Neuron (in vitro differentiated cells): ENCODE measurements at regions not wholly inside any gene's neighbourhood (a gene's known extent, or its start where the extent isn't known, plus 50 kb on each side); places are given as distances from the start of the nearest gene placed in this dataset.
"Not testable (repeated sequence)": the region's sequence is repeated elsewhere in the genome, so short reads cannot be mapped to it uniquely, and the experiment has no call there.

Experiments
- H2AFZ ChIP-seq: one replicate; pipeline ENCODE4 v1.6.1; 2013; ENCODE audit warnings: low read depth, mild to moderate bottlenecking, inconsistent platforms, low read length, moderate library complexity
- H3K27me3 ChIP-seq: one replicate; pipeline ENCODE4 v1.6.1; 2013; ENCODE audit warnings: low read length; ENCODE audit not compliant: insufficient read depth
- H3K36me3 ChIP-seq: one replicate; pipeline ENCODE4 v1.6.1; 2013; ENCODE audit warnings: low read length; ENCODE audit not compliant: insufficient read depth
- H3K4me1 ChIP-seq: one replicate; pipeline ENCODE4 v1.6.1; 2013; ENCODE audit warnings: low read length; ENCODE audit not compliant: insufficient read depth
- H3K4me3 ChIP-seq: 2 replicates; pipeline ENCODE4 v1.5.1; 2013; ENCODE audit warnings: mild to moderate bottlenecking, low read length, moderate library complexity
- H3K9me3 ChIP-seq: one replicate; pipeline ENCODE4 v1.6.1; 2013; ENCODE audit warnings: low read length

GRCh38 chr13:111668451-111668850 is 348.0 kb downstream of the TEX29 start:
- Histone ChIP-seq H2AFZ (no peak overlapping the region), H3K4me3 (no peak overlapping the region), H3K36me3 (no peaks in the 10 kb centered on the region), H3K27me3 (no peaks in the 10 kb centered on the region), H3K9me3 (peaks cover 2% of the 10 kb centered on the region), H3K4me1 (peaks cover 2% of the 10 kb centered on the region)

GRCh38 chr13:111672198-111672597 is 351.8 kb downstream of the TEX29 start:
- not testable (repeated sequence) for H3K36me3 ChIP-seq, H3K27me3 ChIP-seq, H3K9me3 ChIP-seq, H3K4me1 ChIP-seq, H2AFZ ChIP-seq, H3K4me3 ChIP-seq

GRCh38 chr13:111678120-111678882 is 357.9 kb downstream of the TEX29 start:
- H3K36me3 ChIP-seq, H3K27me3 ChIP-seq, H2AFZ ChIP-seq, H3K4me3 ChIP-seq, H3K4me1 ChIP-seq, H3K9me3 ChIP-seq: not testable (repeated sequence)

DNA sequence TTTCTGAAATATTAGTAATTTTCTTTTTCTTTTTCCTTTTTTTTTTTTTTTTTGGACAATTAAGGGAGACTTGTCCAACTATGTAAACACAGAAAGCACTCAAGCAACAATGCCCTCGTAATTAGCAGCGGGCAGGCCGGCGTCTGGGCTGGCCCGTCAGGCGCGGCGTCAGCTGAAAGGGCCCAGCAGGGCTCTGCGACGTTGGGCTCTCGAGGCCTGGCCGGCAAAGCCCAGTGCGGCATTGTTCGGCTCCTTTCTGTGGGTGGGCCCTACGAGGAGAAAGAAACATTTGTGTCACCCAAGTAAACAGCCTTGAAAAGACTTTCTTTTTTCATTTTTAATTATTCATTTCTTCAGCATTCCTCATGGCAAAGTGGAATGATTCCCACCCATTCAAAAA is 359.2 kb downstream of the TEX29 start:
- not testable (repeated sequence) for H3K4me3 ChIP-seq, H3K27me3 ChIP-seq, H3K36me3 ChIP-seq, H3K4me1 ChIP-seq, H2AFZ ChIP-seq, H3K9me3 ChIP-seq

- H3K36me3 ChIP-seq, H3K27me3 ChIP-seq, H2AFZ ChIP-seq, H3K4me3 ChIP-seq, H3K9me3 ChIP-seq, H3K4me1 ChIP-seq: not testable (repeated sequence)
These were observed 359.7 kb downstream of the TEX29 start for GRCh38 chr13:111680100-111680499.

- H3K36me3 ChIP-seq, H3K27me3 ChIP-seq, H2AFZ ChIP-seq, H3K4me3 ChIP-seq, H3K9me3 ChIP-seq, H3K4me1 ChIP-seq: not testable (repeated sequence)
These were observed 371.6 kb downstream of the TEX29 start for GRCh38 chr13:111692028-111692427.

- not testable (repeated sequence) for H3K27me3 ChIP-seq, H3K36me3 ChIP-seq, H2AFZ ChIP-seq, H3K4me3 ChIP-seq, H3K9me3 ChIP-seq, H3K4me1 ChIP-seq
These were observed 370.8 kb upstream of the SOX1 start for GRCh38 chr13:111696121-111696520.

DNA sequence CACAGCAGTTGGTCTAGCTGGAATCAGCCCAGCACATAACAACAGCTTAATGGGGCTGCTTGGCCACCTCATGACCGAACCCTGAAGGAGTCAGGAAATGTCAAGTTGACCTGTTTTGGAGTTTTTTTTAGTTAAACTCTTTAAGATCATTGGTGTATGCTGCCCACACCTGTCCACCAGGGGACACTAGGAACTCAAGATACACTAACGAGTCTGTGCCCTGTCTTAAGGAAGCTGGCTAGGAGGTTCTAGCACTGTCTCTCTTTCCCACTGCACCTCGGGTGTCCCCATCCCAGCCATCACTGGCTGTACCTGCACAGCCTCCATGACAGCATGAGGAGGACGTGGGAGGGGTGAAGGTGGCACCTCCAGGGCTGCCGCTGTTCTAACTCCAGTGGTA is 364.9 kb upstream of the SOX1 start:
- not testable (repeated sequence) for H2AFZ ChIP-seq, H3K36me3 ChIP-seq, H3K9me3 ChIP-seq, H3K27me3 ChIP-seq, H3K4me3 ChIP-seq, H3K4me1 ChIP-seq
